OCI-LY7 (cell line): ENCODE measurements at regions not wholly inside any gene's neighbourhood (a gene's known extent, or its start where the extent isn't known, plus 50 kb on each side); places are given as distances from the start of the nearest gene placed in this dataset.
"Not testable (repeated sequence)": the region's sequence is repeated elsewhere in the genome, so short reads cannot be mapped to it uniquely, and the experiment has no call there.

Source experiments
- BruUV-seq: library from RNA; stranded (reverse); fragments of 400-500 nt; replicated peaks from 2 replicates; lab custom pipeline; 2021; lab: Mats Ljungman, UMichigan
- CTCF ChIA-PET: fragments of 300-600 bp; sonication (Branson Sonifier 250); formaldehyde crosslinking; loops from one replicate; lab custom pipeline; 2022; ENCODE audit warnings: antibody characterized with exemption; ENCODE audit not compliant: unreplicated experiment; lab: Charles Lee
- POLR2A ChIA-PET: fragments of 300-600 bp; sonication (Branson Sonifier 250); formaldehyde crosslinking; loops from one replicate; lab custom pipeline; 2022; ENCODE audit warnings: antibody characterized with exemption; lab: Charles Lee
- DNase-seq: peaks from one replicate; pipeline ENCODE4 v3.0.0-alpha.2; 2015; ENCODE audit warnings: low spot score
- H2AFZ ChIP-seq: fragments of 200-600 bp; sonication (generic), shearing (Covaris generic); 2 replicates; pipeline ENCODE4 v1.6.1; 2014; ENCODE audit warnings: mild to moderate bottlenecking, antibody characterized with exemption, low read length, moderate library complexity
- H3K27ac ChIP-seq: fragments of 200-600 bp; sonication (generic); 2 replicates; pipeline ENCODE4 v1.5.1; 2014; ENCODE audit warnings: mixed run types, low read depth, mild to moderate bottlenecking, moderate library complexity, low read length, inconsistent platforms; ENCODE audit not compliant: poor library complexity, severe bottlenecking
- H3K36me3 ChIP-seq: fragments of 200-600 bp; sonication (generic); 2 replicates; pipeline ENCODE4 v1.6.1; 2014; ENCODE audit warnings: mild to moderate bottlenecking, antibody characterized with exemption, low read length, moderate library complexity, mixed read lengths; ENCODE audit not compliant: insufficient read depth
- H3K4me1 ChIP-seq: fragments of 200-600 bp; sonication (generic); 2 replicates; pipeline ENCODE4 v1.5.1; 2014; ENCODE audit warnings: mild to moderate bottlenecking, low read length; ENCODE audit not compliant: insufficient read depth, poor library complexity, severe bottlenecking
- H3K4me2 ChIP-seq: fragments of 200-600 bp; sonication (generic); 2 replicates; pipeline ENCODE4 v1.6.1; 2014; ENCODE audit warnings: mild to moderate bottlenecking, low read length
- H3K4me3 ChIP-seq: fragments of 200-600 bp; sonication (generic); 2 replicates; pipeline ENCODE4 v1.5.1; 2014; ENCODE audit warnings: mild to moderate bottlenecking, low read depth, low read length; ENCODE audit not compliant: poor library complexity, severe bottlenecking
- H3K79me2 ChIP-seq: fragments of 200-600 bp; sonication (generic); 2 replicates; pipeline ENCODE4 v1.6.1; 2016; ENCODE audit warnings: low read depth, mild to moderate bottlenecking, low read length, moderate library complexity, mixed read lengths; ENCODE audit not compliant: insufficient read depth
- H3K9me2 ChIP-seq: fragments of 200-600 bp; sonication (generic); 2 replicates; pipeline ENCODE4 v1.6.1; 2016; ENCODE audit warnings: mild to moderate bottlenecking, low read length, mixed read lengths; ENCODE audit not compliant: insufficient read depth
- H3K9me3 ChIP-seq: fragments of 200-600 bp; sonication (generic); 2 replicates; pipeline ENCODE4 v1.6.1; 2014; ENCODE audit warnings: mild to moderate bottlenecking, mixed run types, low read length, mixed read lengths
- H4K20me1 ChIP-seq: fragments of 200-600 bp; sonication (generic); 2 replicates; pipeline ENCODE4 v1.6.1; 2014; ENCODE audit warnings: mild to moderate bottlenecking, antibody characterized with exemption, low read length, moderate library complexity, mixed read lengths; ENCODE audit not compliant: insufficient read depth
- CTCF ChIP-seq: fragments of 200-600 bp; sonication (generic); conservative IDR thresholded peaks from 2 replicates; pipeline ENCODE4 v1.5.1; 2014; ENCODE audit warnings: mild to moderate bottlenecking, antibody characterized with exemption, low read length, moderate library complexity, mixed read lengths
- EZH2phosphoT487 ChIP-seq: fragments of 200-600 bp; sonication (generic); IDR thresholded peaks from 2 replicates; pipeline ENCODE4 v1.6.1; 2018; ENCODE audit warnings: low read depth, borderline replicate concordance, mild to moderate bottlenecking, mixed run types, antibody characterized with exemption, low read length, moderate library complexity, mixed read lengths
- intact Hi-C: fragments of 100-400 bp; cut with micrococcal nuclease; formaldehyde crosslinking; loops from one replicate; pipeline ENCODE4 v1.10.0; 2022; ENCODE audit not compliant: unreplicated experiment

GRCh38 chrX:96211953-96212352, 472.7 kb upstream of the DIAPH2 start:
- intact Hi-C loops: no loop called here
- H3K79me2 ChIP-seq: no peaks in the 10 kb centered on the region

GRCh38 chrX:96214681-96215080, 470.0 kb upstream of the DIAPH2 start:
- CTCF ChIA-PET, intact Hi-C loops, POLR2A ChIA-PET, H4K20me1 ChIP-seq, H3K36me3 ChIP-seq, H3K4me1 ChIP-seq, H3K4me2 ChIP-seq, BruUV-seq, H3K4me3 ChIP-seq, H3K9me2 ChIP-seq, H2AFZ ChIP-seq, H3K79me2 ChIP-seq, H3K9me3 ChIP-seq, DNase-seq, H3K27ac ChIP-seq: not testable (repeated sequence)

More at GRCh38 chrX:96211953-96212352, 472.7 kb upstream of the DIAPH2 start:
- ChIA-PET POLR2A (no interaction called here), CTCF (no interaction called here)
- H3K4me2 ChIP-seq: no peak overlapping the region
- DNase-seq: no peak
- no TSS peak for BruUV-seq
- H3K9me2 ChIP-seq: no peaks in the 10 kb centered on the region
- no peaks in the 10 kb centered on the region for H3K9me3 ChIP-seq
- TF ChIP-seq CTCF (no peak), EZH2phosphoT487 (no peak)
- H3K36me3 ChIP-seq: no peaks in the 10 kb centered on the region
- H3K4me1 ChIP-seq: no peaks in the 10 kb centered on the region
- no peak overlapping the region for H3K4me3 ChIP-seq
- H3K27ac ChIP-seq: no peak overlapping the region
- no peak overlapping the region for H2AFZ ChIP-seq
- H4K20me1 ChIP-seq: no peaks in the 10 kb centered on the region

GRCh38 chrX:96224279-96224678, 460.4 kb upstream of the DIAPH2 start:
- Histone ChIP-seq H3K36me3 (no peaks in the 10 kb centered on the region), H3K4me1 (no peaks in the 10 kb centered on the region), H3K79me2 (no peaks in the 10 kb centered on the region), H3K9me2 (no peaks in the 10 kb centered on the region), H3K27ac (no peak overlapping the region), H3K4me3 (no peak overlapping the region), H3K4me2 (no peak overlapping the region), H4K20me1 (no peaks in the 10 kb centered on the region), H2AFZ (no peak overlapping the region), H3K9me3 (no peaks in the 10 kb centered on the region)
- CTCF ChIA-PET: no interaction called here
- TF ChIP-seq CTCF (no peak), EZH2phosphoT487 (no peak)
- POLR2A ChIA-PET: no interaction called here
- intact Hi-C loops: no loop called here
- no TSS peak for BruUV-seq
- no peak for DNase-seq
